ENCODE measurements at regions not wholly inside any gene's neighbourhood (a gene's known extent, or its start where the extent isn't known, plus 50 kb on each side); places are given as distances from the start of the nearest gene placed in this dataset.

DNA sequence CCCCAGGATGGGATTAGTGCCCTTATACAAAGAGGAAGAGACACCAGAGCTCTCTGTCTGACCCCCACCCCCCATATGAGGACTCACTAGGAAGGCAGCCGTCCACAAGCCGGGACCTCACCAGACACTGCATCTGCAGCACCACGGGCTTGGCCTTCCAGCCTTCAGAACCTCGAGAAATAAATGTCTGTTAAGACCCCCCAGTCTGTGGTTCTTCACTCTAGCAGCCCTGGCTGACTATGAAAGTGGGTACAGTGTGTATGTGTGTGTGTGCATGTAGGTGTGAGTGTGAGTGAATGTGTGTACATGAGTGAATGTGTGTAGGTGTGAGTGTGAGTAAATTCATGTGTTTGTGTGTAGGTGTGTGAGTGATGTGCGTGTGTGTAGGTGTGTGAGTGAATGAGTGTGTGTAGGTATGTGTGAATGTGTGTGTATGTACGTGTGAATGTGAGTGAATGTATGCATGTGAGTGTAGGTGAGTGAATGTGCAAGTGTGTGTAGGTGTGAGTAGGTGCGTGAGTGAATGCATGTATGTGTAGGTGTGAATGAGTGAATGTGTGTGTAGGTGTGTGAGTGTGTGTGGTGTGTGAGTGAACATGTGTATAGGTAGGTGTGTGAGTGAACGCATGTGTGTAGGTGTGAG, 201.6 kb upstream of the ZNF536 start:
- H3K4me3 ChIP-seq = no peak overlapping the region
- no peaks in the 10 kb centered on the region for H3K27me3 ChIP-seq
- no peaks in the 10 kb centered on the region for H3K9me3 ChIP-seq
- H3K4me1 ChIP-seq = no peaks in the 10 kb centered on the region
- 87 to 88% methylated on average over 6 to 8 of the region's 8 CpGs for WGBS, 2 donors
- TF ChIP-seq POLR2AphosphoS5 (IDR thresholded peaks at IDR 0.05) = no peak
- no peak for TF ChIP-seq POLR2A (IDR thresholded peaks at IDR 0.05)
- TF ChIP-seq, protein P1, sequence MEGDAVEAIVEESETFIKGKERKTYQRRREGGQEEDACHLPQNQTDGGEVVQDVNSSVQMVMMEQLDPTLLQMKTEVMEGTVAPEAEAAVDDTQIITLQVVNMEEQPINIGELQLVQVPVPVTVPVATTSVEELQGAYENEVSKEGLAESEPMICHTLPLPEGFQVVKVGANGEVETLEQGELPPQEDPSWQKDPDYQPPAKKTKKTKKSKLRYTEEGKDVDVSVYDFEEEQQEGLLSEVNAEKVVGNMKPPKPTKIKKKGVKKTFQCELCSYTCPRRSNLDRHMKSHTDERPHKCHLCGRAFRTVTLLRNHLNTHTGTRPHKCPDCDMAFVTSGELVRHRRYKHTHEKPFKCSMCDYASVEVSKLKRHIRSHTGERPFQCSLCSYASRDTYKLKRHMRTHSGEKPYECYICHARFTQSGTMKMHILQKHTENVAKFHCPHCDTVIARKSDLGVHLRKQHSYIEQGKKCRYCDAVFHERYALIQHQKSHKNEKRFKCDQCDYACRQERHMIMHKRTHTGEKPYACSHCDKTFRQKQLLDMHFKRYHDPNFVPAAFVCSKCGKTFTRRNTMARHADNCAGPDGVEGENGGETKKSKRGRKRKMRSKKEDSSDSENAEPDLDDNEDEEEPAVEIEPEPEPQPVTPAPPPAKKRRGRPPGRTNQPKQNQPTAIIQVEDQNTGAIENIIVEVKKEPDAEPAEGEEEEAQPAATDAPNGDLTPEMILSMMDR (IDR thresholded peaks at IDR 0.05) = no peak
- TF ChIP-seq EP300 (IDR thresholded peaks at IDR 0.05) = no peak
- no peaks in the 10 kb centered on the region for H3K36me3 ChIP-seq
- no peak overlapping the region for H3K27ac ChIP-seq
- no peak for DNase-seq
- ATAC-seq (ENCODE audit: low FRiP score in 2 of 2) = no peak

GRCh38 chr19:30171138-30171635, 201.0 kb upstream of the ZNF536 start:
- ATAC-seq (ENCODE audit: low FRiP score in 2 of 2) (no peak), DNase-seq (no peak)
- 92 to 96% methylated on average over 3 of the region's 3 CpGs for WGBS, 2 donors
- Histone ChIP-seq H3K4me1 (no peaks in the 10 kb centered on the region), H3K27ac (no peak overlapping the region), H3K36me3 (no peaks in the 10 kb centered on the region), H3K9me3 (no peaks in the 10 kb centered on the region), H3K4me3 (no peak overlapping the region), H3K27me3 (no peaks in the 10 kb centered on the region)
- TF ChIP-seq POLR2A (IDR thresholded peaks at IDR 0.05) (no peak), EP300 (IDR thresholded peaks at IDR 0.05) (no peak), POLR2AphosphoS5 (IDR thresholded peaks at IDR 0.05) (no peak)
- TF ChIP-seq, protein P1 (IDR thresholded peaks at IDR 0.05) = no peak

- no peaks in the 10 kb centered on the region for H3K4me1 ChIP-seq
- H3K27me3 ChIP-seq = no peaks in the 10 kb centered on the region
- H3K27ac ChIP-seq = no peak overlapping the region
- no peak overlapping the region for H3K4me3 ChIP-seq
- 74 to 81% methylated on average over 5 to 9 of the region's 10 CpGs for WGBS, 2 donors
- no peaks in the 10 kb centered on the region for H3K36me3 ChIP-seq
- DNase-seq (peak in 1 of 2 donors; percentile 51), ATAC-seq (ENCODE audit: low FRiP score in 2 of 2) (no peak)
- TF ChIP-seq, protein P1 (IDR thresholded peaks at IDR 0.05) = no peak
- no peak for TF ChIP-seq POLR2AphosphoS5 (IDR thresholded peaks at IDR 0.05)
- TF ChIP-seq POLR2A (IDR thresholded peaks at IDR 0.05) = no peak
- TF ChIP-seq EP300 (IDR thresholded peaks at IDR 0.05) = no peak
- H3K9me3 ChIP-seq = no peaks in the 10 kb centered on the region
These were observed 200.2 kb upstream of the ZNF536 start for GRCh38 chr19:30171795-30172612.

GRCh38 chr19:30172613-30173242, 199.5 kb upstream of the ZNF536 start:
- TF ChIP-seq EP300 (IDR thresholded peaks at IDR 0.05) (no peak), POLR2AphosphoS5 (IDR thresholded peaks at IDR 0.05) (no peak), POLR2A (IDR thresholded peaks at IDR 0.05) (no peak)
- TF ChIP-seq, protein P1 (IDR thresholded peaks at IDR 0.05) = no peak
- H3K4me1 ChIP-seq = no peaks in the 10 kb centered on the region
- no peak for ATAC-seq (ENCODE audit: low FRiP score in 2 of 2)
- H3K9me3 ChIP-seq = no peaks in the 10 kb centered on the region
- no peak for DNase-seq
- 65 to 68% methylated on average over 3 to 8 of the region's 8 CpGs for WGBS, 2 donors
- H3K27ac ChIP-seq = no peak overlapping the region
- H3K27me3 ChIP-seq = no peaks in the 10 kb centered on the region
- H3K4me3 ChIP-seq = no peak overlapping the region
- no peaks in the 10 kb centered on the region for H3K36me3 ChIP-seq

Measured in upper lobe of left lung (tissue), 6 donors.